ENCODE measurements at regions not wholly inside any gene's neighbourhood (a gene's known extent, or its start where the extent isn't known, plus 50 kb on each side); places are given as distances from the start of the nearest gene placed in this dataset.
A peak's percentile ranks its signal among the peaks of the same experiment; 100 is the strongest.
"Not testable (repeated sequence)": the region's sequence is repeated elsewhere in the genome, so short reads cannot be mapped to it uniquely, and the experiment has no call there.

DNA sequence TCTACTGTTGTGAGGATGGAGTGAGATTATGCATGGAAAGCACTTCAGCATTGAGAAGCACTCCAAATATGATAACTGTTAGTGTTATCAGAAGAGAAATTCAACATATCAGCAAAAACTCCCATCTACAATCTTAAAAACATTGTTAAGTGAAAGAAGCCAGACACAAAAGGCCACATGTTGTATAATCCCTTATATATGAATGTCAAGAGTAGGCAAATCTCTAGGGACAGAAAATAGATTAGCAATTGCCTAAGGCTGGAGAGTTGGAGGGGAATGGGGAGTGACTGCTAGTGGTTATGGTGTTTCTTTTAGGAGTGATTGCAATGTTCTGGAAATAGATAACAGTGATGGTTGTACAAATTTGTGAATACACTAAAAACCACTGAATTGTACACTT lies 122.5 kb upstream of the LNX1 start:
- DNase-seq (ENCODE audit: low spot score), result no peak

DNA sequence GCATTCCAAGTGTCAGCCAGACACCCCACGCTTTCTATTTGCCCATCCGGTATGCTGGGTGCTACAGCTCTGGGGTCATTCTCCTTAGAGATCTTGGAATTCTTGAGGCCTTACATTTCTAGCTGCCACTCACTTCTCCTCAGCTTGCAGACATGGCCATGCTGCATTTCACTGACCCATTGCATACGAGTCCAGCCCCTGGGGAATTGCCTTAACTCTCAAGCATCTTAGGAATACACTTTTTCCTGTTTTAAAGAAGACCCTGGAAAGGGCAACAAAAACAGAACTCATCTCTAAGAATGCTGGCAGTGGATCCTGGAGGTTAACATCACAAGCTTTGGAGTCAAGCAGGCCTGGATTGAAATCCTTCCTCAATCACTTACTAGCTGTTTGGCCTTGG lies 122.0 kb upstream of the LNX1 start:
- DNase-seq (ENCODE audit: low spot score), result no peak

DNA sequence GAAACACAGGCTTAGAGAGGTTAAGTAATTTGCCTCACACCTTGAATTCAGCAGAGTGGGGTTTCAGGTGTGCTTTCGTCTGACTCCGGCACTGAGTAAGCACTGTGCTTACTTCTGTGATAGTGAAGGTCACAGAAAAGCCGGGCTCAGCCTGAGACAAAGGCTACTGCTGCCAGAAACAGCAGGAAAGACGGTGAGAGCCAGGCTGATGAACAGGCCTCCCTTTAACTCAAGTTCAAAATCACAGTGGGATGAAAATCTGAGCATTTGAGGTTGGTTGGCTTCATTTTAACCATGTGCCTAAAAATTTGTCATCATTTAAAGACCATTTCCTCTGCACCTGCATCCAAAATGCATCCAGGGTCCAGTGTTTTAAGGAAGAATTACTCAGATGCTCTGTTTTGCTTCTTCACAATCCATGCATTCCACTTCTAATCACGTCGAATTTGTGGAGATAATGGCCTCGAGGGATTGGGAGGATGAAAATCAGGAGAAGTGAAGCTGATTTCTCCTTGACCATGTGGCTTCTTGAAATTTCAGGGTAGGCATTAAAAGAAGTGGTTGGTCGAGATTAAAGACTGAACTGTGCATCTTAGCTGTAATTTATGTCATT lies 121.2 kb upstream of the LNX1 start:
- no peak for DNase-seq (ENCODE audit: low spot score)

DNA sequence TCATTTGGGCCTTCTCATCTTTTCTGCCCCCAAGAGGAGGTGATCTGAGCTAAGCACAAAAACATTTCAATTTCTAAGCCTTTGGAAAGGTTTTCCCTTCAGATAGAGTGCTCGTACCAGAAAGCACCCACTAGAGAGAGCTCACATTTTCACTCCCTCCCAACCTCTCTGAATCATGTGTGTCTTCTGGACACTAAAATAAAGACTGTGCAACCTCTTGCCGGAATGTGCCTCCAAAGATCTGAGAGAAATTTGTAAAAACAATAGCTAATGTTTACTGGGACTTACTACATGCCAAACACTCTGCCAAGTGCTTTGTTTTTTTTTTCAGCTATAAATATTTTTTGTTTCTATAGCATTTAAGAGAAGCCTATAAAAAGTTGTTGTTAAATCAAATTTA lies 120.6 kb upstream of the LNX1 start:
- DNase-seq (ENCODE audit: low spot score), result no peak

DNA sequence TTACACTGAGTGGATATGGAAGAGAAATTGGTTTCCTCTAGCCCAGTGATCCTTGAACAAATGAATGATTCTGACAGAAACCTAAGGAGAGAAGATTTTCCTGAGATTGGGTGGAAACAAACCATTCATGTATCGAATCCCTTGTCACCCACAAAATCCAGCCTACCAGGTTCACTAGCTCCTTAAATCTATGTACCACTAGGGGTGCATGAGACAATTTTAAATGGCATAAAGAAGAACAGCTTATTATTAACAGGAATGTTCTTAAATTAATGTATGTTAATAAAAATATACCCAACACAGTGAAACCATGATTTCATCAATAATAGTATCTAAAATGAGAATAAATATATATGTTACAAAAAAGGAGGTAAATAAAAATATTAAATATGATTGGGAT lies 118.4 kb upstream of the LNX1 start:
- DNase-seq (ENCODE audit: low spot score), result no peak

DNA sequence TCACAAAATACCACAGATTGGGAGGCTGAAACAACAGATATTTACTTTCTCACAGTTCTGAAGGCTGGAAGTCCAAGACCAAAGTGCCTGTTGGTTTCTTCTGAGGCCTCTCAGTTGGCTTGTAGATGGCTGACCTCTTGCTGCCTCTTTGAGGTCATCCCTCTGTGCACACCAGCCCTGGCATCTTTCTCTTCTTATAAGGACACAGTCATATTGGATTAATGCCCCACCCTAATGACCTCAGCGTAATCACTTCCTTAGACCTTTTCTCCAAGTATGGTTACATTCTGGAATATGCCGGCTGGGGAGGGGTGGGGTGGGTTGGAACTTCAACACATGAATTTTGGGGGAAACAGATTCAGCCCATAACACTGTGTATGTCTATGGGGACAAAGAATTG lies 116.2 kb upstream of the LNX1 start:
- DNase-seq (ENCODE audit: low spot score), result no peak

DNA sequence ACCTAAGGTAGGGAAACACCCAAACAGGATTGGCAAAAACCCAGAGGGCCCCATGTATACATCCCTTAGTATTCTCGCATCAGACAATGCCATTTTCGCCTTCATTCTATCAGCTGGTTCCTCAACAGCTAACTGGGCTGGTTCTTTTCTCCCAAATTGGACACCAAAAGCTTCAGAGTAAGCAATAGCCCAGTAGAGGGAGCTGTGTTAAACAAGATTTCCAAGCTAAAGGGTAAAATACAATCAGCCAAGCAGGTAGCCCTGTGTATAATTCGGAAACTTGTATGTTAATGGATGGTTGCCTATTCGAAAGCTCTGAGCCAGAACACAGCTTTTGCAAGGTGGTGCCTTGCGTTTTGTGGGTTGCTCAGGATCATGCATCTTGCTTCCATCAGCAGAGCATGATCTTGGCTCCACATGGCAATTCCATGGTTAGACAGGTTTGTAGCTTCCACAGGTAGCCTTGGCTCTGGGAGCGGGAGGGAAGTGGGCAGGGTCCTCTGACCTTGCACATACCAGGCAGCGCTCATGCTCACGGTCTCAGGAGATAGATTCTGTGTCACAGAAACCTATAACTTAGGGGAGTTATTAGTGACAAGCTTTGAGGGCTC lies 115.2 kb upstream of the LNX1 start:
- peak; percentile 37 for DNase-seq (ENCODE audit: low spot score)

DNA sequence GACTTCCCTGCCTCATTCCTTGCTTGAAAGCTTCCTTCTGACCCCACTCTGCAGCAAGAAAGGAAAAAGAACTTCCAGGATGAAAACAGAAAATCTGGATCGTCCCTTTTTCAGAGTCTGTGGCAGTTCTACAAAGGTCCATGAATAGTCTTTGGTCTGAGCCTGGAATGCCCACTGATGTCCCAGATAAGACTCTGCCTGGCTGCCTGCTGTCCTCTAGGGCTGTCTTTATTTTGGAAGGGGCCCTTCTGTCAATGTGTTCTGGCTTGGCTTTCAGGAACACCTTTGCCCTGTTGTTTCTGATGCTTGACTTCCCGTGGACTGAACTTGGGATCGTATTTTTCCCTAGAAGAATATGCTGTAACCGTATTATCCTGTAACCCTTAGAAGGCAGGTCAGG lies 114.7 kb upstream of the LNX1 start:
- no peak for DNase-seq (ENCODE audit: low spot score)

DNA sequence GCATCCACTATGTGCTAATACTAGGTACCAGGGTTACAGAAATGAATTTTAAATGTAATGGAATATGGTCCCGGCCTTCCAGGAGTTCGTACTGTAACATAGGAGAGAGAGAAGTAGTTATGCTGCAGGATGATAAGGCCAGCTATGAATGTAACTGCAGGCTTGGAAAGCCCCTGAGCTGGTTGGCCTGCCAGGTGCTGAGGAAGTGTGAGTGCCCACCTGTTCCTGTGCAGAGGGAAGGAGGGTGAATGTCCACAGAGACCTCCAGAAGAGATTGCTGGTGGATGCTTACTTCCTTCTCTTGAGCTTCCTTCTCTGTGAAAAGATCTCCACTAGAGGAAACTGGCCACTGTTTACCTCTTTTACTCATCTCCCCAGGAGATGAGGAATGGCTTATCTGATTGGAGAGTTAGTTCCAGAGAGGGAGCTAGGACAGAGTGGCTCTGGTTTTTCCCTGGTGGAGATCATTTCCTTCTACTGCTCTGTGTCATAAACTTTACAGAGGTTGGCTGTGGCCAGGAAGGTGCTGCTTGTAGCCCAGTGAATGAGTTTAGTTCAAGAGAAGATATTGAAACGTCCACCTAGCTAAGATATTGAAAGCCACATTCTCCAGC lies 114.0 kb upstream of the LNX1 start:
- DNase-seq (ENCODE audit: low spot score), result no peak

DNA sequence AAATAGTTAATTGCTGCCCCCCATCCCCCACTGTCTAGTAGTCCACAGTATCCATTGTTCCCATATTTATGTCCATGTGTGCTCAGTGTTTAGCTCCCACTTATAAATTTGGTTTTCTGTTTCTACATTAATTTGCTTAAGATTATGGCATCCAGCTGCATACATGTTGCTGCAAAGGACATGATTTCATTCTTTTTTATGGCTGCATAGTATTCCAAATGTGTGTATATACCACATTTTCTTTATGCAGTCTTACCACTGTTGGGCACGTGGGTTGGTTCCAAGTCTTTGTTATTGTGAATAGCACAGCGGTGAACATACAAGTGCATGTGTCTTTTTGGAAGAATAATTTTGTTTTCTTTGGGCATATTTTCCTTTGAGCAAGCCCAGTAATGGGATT lies 113.0 kb upstream of the LNX1 start:
- no peak for DNase-seq (ENCODE audit: low spot score)

DNA sequence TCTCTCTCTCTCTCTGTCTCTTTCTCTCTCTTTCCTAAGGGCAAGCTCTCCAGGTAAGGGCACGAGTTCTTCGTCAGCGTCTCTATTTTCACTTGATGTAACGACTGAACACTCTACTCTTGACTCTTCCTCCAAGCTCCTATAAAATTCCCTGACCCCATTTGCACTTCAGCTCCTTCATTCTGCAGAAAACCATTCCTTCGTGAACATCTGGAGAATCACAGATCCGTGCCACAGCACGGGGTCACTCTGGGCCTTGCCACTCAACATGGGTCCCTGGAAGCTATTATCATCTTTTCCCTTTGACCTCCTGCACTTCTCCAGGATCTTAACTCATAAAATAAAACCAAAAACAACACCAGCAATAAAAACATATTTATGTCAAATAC lies 112.0 kb upstream of the LNX1 start:
- DNase-seq (ENCODE audit: low spot score), result no peak

DNA sequence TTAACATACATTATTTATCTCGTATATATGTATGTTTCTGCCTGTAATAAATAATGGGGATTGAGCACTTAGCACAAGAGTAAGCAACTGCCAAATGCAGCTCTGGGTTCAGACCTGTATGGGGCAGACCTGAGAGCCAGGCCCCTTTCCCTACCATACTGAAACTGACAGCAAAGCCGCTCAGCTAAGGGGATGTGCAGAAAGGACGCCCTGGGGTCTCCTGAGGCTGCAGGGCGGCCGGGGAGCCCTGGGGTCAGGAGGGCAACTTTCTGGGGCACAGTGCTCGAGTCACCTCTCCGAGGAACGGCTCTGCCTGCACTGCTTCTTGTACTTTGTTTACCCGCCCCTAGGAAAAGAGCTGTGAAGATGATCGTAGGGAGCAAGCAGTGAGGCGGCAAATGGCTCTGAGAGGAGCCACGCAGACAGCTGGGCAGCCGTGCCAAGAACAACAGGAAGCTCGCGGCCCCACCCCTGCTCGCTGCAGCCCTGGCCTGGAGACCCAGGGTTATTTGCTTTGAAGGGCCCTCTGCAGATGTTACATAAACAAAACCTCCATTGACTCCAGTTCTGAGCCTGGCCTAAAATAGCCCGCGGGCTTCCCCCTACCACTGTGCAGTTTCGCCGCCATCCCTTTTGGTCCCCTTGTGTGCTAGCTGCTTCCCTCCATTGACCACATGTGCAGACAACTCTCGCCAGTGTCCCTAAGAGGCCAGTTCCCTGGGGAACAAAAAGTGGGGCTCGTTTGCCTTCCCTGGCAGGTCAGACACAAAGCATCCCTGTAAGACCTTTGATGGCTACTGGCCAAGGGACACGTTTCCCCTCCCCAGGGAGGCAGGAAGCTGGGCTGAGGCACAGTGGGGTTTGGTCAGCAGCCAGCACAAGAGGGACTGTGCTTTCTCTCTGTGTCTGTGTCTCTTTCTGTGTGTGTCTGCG lies 111.3 kb upstream of the LNX1 start:
- DNase-seq (ENCODE audit: low spot score), result peak; percentile 55

DNA sequence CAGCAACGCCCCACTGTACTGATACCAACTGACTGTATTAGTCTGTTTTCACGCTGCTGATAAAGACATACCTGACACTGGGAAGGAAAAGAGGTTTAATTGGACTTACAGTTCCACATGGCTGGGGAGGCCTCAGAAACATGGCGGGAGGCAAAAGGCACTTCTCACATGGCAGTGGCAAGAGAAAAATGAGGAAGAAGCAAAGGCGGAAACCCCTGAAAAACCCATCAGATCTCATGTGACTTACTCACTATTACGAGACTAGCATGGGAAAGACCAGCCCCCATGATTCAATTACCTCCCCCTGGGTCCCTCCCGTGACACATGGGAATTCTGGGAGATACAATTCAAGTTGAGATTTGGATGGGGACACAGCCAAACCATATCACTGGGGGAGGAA lies 110.0 kb upstream of the LNX1 start:
- DNase-seq (ENCODE audit: low spot score), result not testable (repeated sequence)

DNA sequence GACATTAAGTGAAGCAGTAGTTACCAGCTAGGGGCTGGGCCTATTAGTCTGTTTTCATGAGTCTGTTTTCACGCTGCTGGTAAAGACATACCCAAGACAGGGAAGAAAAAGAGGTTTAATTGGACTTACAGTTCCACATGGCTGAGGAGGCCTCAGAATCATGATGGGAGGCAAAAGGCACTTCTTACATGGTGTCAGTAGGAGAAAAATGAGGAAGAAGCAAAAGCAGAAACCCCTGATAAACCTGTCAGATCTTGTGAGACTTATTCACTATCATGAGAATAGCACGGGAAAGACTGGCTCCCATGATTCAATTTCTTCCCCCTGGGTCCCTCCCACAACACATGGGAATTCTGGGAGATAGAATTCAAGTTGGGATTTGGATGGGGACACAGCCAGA lies 108.0 kb upstream of the LNX1 start:
- DNase-seq (ENCODE audit: low spot score), result not testable (repeated sequence)

DNA sequence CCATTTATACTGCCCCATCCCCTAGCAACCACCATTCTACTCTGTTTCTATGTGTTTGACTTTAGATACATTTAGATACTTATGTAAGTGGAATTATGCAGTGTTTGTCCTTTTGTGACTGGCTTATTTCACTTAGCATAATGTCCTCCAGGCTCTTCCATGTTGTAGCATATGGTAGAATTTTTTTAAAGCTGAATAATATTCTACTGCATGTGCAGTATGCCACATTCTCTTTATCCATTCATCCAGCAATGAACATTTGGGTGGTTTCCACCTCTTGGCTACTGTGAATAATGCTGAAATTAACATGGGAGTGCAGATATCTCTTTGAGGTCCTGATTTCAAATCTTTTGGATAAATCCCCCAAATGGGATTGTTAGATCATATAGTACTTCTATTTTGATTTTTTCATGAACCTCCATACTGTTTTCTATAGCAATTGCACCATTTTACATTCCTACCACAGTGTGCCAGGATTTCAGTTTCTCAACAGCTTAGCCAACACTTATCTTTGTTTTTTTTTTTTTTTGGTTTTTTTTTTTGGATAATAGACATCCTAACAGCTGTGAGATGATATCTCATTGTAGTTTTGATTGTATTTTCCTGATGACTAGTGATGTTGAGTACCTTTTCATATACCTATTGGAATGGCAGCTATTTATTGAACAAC lies 105.9 kb upstream of the LNX1 start:
- DNase-seq (ENCODE audit: low spot score), result no peak

DNA sequence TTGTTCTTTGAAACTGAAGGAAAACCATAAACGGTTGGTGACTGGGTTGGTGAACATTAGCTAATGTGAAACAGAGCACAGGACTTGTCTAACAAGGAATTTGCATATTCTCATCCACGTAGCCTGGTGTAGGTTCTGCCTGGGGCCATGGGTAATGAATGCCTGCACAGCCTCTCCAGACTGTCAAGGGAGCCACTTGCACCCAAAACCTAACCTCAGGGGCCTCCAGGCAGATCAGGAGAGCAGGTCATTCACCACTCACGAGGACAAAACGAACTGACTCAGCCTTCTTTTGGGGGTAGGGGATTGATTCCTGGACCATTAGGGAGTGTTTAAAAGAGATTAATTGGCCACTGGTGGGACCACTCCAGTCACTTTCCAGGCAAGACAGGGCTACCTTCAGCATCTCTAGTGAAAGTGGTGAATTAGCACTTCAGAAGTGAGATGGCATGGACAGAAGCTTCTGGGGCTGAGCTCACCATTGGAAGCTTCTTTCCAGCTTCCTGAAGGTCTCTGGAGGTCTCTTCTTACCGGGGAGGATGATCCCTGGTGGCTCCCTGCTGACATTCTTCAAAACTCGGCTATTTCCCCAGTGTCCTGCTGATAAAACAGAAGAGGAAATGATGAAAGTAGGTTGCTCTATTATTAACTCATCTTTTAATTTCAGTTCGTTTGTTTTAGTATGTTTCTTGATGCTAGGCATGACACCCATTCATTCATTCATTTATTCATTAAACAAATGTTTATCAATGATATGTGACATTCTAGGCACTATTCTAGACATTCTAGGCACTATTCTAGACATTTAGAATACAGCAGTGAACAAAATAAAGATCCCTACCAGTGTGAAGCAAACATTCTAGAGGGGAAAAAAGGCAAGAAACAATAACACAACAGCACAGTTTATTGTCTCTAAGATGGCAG lies 104.5 kb upstream of the LNX1 start:
- DNase-seq (ENCODE audit: low spot score), result no peak

DNA sequence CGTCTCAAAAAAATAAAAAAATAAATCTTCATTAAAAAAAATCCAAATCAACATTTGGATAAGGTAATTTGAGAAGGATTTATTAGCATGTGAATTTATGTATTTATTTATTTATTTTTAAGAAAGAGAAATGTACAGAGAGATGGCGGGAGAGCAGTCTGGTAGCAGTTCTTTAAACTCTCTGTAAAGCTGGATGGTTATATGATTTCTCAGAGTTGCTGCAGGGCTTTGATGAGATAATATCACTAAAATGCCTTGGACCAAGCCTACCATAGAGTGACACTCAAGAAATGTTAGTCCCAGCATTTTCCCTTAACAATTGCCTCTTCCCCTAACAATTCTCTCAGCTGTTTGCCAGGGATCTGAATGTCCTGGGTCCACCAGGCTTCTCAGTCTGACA lies 103.4 kb upstream of the LNX1 start:
- DNase-seq (ENCODE audit: low spot score), result no peak

DNA sequence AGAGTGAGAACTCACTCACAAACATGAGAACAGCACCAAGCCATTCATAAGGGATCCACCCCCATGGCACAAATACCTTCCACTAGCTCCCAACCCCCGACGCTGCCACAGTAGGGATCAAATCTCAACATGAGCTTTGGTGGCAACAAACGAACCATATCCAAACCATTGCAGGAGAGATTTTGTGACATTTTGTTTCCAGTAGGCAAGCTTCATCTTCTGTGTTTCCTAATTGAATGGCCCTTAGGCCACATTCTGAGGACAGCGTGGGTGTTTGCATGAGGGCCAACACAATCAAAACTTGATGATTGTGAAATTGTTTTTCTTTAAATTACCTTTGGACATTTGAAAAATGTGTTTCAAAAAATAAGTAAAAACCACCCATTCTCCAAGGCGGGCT lies 102.6 kb upstream of the LNX1 start:
- no peak for DNase-seq (ENCODE audit: low spot score)

DNA sequence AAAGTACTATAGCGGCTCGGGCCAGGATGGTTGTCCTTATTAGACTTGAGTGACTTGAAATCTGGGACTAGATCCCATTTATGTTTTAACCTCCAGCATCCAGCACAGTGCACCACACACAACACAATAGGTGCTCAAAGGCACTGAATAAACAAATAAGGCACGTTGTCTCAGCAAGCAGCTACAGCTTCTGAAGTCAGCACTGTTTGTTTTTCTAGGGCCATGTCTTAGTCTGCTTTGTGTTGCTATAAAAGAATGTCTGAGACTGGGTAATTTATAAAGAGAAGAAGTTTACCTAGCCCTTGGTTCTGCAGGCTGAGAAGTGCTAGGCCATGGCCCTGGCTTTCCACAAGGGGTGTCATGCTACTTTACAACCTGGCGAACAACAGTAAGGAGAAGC lies 102.1 kb upstream of the LNX1 start:
- no peak for DNase-seq (ENCODE audit: low spot score)

DNA sequence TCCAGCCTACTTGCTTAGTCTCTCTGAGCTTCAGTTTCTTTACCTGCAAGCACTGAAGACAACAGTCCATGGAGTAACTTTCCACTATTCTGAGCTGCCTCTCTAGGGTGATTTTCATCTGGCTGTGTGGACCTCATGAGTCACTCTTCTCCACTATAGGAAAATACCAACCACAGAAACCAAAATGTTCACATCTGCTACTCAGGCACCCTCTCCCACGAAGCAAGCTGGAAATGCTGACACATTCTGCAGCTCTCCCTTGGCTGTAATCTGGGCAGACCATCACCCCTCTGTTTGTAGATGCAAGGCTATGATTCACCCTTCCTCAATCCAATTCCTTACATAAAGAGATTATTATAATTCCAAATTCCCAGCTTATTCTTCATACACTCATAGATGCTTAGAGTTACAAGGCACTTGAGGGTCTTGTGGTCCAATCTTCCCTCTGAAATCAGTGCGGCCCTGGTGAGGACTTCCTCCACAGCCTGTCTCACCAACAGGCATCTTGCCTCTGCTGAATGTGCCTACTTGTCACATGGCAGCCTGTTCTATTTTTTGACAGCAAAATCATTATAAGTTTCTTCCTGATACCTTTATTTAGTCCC lies 97.0 kb upstream of the LNX1 start:
- peak; percentile 46 for DNase-seq (ENCODE audit: low spot score)

DNA sequence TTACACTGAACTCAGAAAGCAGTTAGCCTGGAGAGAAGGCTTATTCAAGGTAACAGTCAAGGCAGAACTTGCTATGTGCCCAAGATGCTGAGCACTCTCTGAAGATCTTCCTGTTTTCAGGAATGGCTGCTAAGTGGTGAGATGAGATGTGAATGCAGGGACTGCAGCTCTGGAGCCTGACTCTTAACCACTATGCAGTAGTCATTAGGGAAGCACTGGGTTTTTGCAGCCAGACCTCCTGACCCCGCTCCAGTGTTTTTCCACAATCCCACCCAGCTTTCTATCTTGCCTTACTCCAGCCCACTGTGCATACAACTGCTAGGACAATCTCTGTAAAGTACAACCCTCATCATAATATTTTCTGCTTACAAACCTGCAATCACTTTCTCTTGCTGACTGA lies 95.2 kb upstream of the LNX1 start:
- DNase-seq (ENCODE audit: low spot score), result no peak

All from putamen (tissue), 1 donor.